ENCODE measurements at regions not wholly inside any gene's neighbourhood (a gene's known extent, or its start where the extent isn't known, plus 50 kb on each side); places are given as distances from the start of the nearest gene placed in this dataset.

- Histone ChIP-seq H3K4me3 (ENCODE audit: low read length) (no peak overlapping the region), H3K4me1 (ENCODE audit: insufficient read depth, low read length) (no peaks in the 10 kb centered on the region), H3K27ac (ENCODE audit: low read length) (no peak overlapping the region), H3K79me2 (ENCODE audit: low read length) (no peaks in the 10 kb centered on the region), H3K36me3 (ENCODE audit: low read depth, low read length) (no peaks in the 10 kb centered on the region), H2AFZ (ENCODE audit: low read length) (no peak overlapping the region), H3K4me2 (ENCODE audit: low read length) (no peak overlapping the region), H3K9me2 (replicated peaks; ENCODE audit: low read length) (no peaks in the 10 kb centered on the region), H4K20me1 (ENCODE audit: low read length) (no peaks in the 10 kb centered on the region), H3K27me3 (ENCODE audit: low read length) (no peaks in the 10 kb centered on the region), H3K9ac (ENCODE audit: low read length) (no peak overlapping the region), H3F3A (ENCODE audit: low read length, unreplicated experiment) (no peaks in the 10 kb centered on the region), H3K9me3 (ENCODE audit: low read length) (no peaks in the 10 kb centered on the region)
- no peak for TF ChIP-seq EZH2 (IDR thresholded peaks at IDR 0.05; ENCODE audit: low read length, unreplicated experiment)
- TF ChIP-seq EZH2phosphoT487 (IDR thresholded peaks at IDR 0.05; ENCODE audit: borderline replicate concordance, low read length): no peak
- no peak for TF ChIP-seq CTCF (conservative IDR thresholded peaks at IDR 0.05; ENCODE audit: low read depth, low read length)
- ATAC-seq: no peak
- DNase-seq: no peak
- ChIA-PET CTCF (interaction anchor here (0.7 kb wide), 1 partner anchor 47 kb away, joined by 3 read pairs; no protein-coding TSS in a partner anchor), POLR2A (ENCODE audit: unreplicated experiment) (no interaction called here)
- intact Hi-C loops (cut with micrococcal nuclease): no loop called here
- no TSS peak for BruUV-seq (replicated peaks)
These were observed 232.6 kb upstream of the CDYL start for GRCh38 chr6:4543596-4543995.

- Histone ChIP-seq H3K4me1 (ENCODE audit: insufficient read depth, low read length) (no peaks in the 10 kb centered on the region), H3K36me3 (ENCODE audit: low read depth, low read length) (no peaks in the 10 kb centered on the region), H4K20me1 (ENCODE audit: low read length) (no peaks in the 10 kb centered on the region), H3K4me3 (ENCODE audit: low read length) (no peak overlapping the region), H3K9me3 (ENCODE audit: low read length) (no peaks in the 10 kb centered on the region), H3K79me2 (ENCODE audit: low read length) (no peaks in the 10 kb centered on the region), H3K4me2 (ENCODE audit: low read length) (no peak overlapping the region), H2AFZ (ENCODE audit: low read length) (no peak overlapping the region), H3K27me3 (ENCODE audit: low read length) (no peaks in the 10 kb centered on the region), H3K9me2 (replicated peaks; ENCODE audit: low read length) (no peaks in the 10 kb centered on the region), H3K27ac (ENCODE audit: low read length) (no peak overlapping the region), H3F3A (ENCODE audit: low read length, unreplicated experiment) (no peaks in the 10 kb centered on the region), H3K9ac (ENCODE audit: low read length) (no peak overlapping the region)
- ChIA-PET CTCF (no interaction called here), POLR2A (ENCODE audit: unreplicated experiment) (no interaction called here)
- intact Hi-C loops (cut with micrococcal nuclease): no loop called here
- DNase-seq (peak; percentile 28), ATAC-seq (peak; percentile 55)
- TF ChIP-seq EZH2phosphoT487 (IDR thresholded peaks at IDR 0.05; ENCODE audit: borderline replicate concordance, low read length) (no peak), EZH2 (IDR thresholded peaks at IDR 0.05; ENCODE audit: low read length, unreplicated experiment) (no peak), CTCF (conservative IDR thresholded peaks at IDR 0.05; ENCODE audit: low read depth, low read length) (no peak)
- no TSS peak for BruUV-seq (replicated peaks)
These were observed 242.6 kb upstream of the CDYL start for GRCh38 chr6:4533576-4533975.

DNA sequence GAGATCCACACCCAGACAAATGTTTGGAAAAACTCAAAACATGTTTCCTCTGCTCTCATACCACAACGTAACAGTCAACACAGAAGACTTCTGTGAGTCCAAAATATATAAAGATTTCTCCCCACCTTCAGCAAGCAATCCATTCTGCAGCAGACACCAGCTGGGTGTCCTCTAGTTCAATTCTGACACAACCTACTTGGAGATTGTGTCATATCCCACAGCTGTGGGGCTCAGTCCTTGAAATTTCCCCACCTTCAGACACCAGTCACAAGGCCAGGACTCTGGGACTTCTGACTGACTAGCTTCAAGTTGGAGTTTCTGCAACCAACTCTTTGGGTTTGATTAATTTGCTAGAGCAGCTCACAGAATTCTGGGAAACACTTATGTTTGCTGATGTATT is 244.8 kb upstream of the CDYL start:
- H3K4me2 ChIP-seq (ENCODE audit: low read length): no peak overlapping the region
- H3K4me3 ChIP-seq (ENCODE audit: low read length): no peak overlapping the region
- POLR2A ChIA-PET (ENCODE audit: unreplicated experiment): no interaction called here
- no peaks in the 10 kb centered on the region for H3K27me3 ChIP-seq (ENCODE audit: low read length)
- TF ChIP-seq EZH2 (IDR thresholded peaks at IDR 0.05; ENCODE audit: low read length, unreplicated experiment) (no peak), CTCF (conservative IDR thresholded peaks at IDR 0.05; ENCODE audit: low read depth, low read length) (no peak), EZH2phosphoT487 (IDR thresholded peaks at IDR 0.05; ENCODE audit: borderline replicate concordance, low read length) (no peak)
- BruUV-seq (replicated peaks): no TSS peak
- H3K9me2 ChIP-seq (replicated peaks; ENCODE audit: low read length): no peaks in the 10 kb centered on the region
- no peak overlapping the region for H3K9ac ChIP-seq (ENCODE audit: low read length)
- no peak for ATAC-seq
- H3K79me2 ChIP-seq (ENCODE audit: low read length): no peaks in the 10 kb centered on the region
- no peak for DNase-seq
- H3K9me3 ChIP-seq (ENCODE audit: low read length): no peaks in the 10 kb centered on the region
- no peaks in the 10 kb centered on the region for H3F3A ChIP-seq (ENCODE audit: low read length, unreplicated experiment)
- CTCF ChIA-PET: no interaction called here
- H3K27ac ChIP-seq (ENCODE audit: low read length): no peak overlapping the region
- no peak overlapping the region for H2AFZ ChIP-seq (ENCODE audit: low read length)
- H4K20me1 ChIP-seq (ENCODE audit: low read length): no peaks in the 10 kb centered on the region
- H3K36me3 ChIP-seq (ENCODE audit: low read depth, low read length): no peaks in the 10 kb centered on the region
- H3K4me1 ChIP-seq (ENCODE audit: insufficient read depth, low read length): no peaks in the 10 kb centered on the region
- intact Hi-C loops (cut with micrococcal nuclease): no loop called here
